H54 (cell line): ENCODE measurements at regions not wholly inside any gene's neighbourhood (a gene's known extent, or its start where the extent isn't known, plus 50 kb on each side); places are given as distances from the start of the nearest gene placed in this dataset.

Experiments used
- DNase-seq: peaks from one replicate; pipeline ENCODE4 v3.0.0; 2011; ENCODE audit warnings: low spot score, mixed read lengths; ENCODE audit not compliant: insufficient read length
- FAIRE-seq: peaks from 3 replicates; lab custom pipeline; 2011; peaks lifted over from hg19 to GRCh38; lab: Jason Lieb, UNC
- POLR2A ChIP-seq: IDR thresholded peaks from 2 replicates; pipeline ENCODE4 v1.6.1; 2011; ENCODE audit warnings: low read depth, mild to moderate bottlenecking, low read length

- no peak for FAIRE-seq
- DNase-seq: no peak
- no peak for TF ChIP-seq POLR2A
These were observed 173.5 kb upstream of the SEMA3A start for GRCh38 chr7:84368122-84368521.

- FAIRE-seq: peak; percentile 41
- DNase-seq: no peak
- TF ChIP-seq POLR2A: no peak
These were observed 170.1 kb upstream of the SEMA3A start for GRCh38 chr7:84364708-84365107.

- DNase-seq (no peak), FAIRE-seq (no peak)
- no peak for TF ChIP-seq POLR2A
These were observed 169.2 kb upstream of the SEMA3A start for GRCh38 chr7:84363741-84364140.

- no peak for FAIRE-seq
- TF ChIP-seq POLR2A: no peak
- no peak for DNase-seq
These were observed 168.2 kb upstream of the SEMA3A start for GRCh38 chr7:84362828-84363227.

GRCh38 chr7:84362360-84362759 lies 167.8 kb upstream of the SEMA3A start:
- DNase-seq (no peak), FAIRE-seq (no peak)
- no peak for TF ChIP-seq POLR2A

- TF ChIP-seq POLR2A: no peak
- DNase-seq (no peak), FAIRE-seq (no peak)
These were observed 160.3 kb upstream of the SEMA3A start for GRCh38 chr7:84354866-84355265.

- DNase-seq (no peak), FAIRE-seq (no peak)
- TF ChIP-seq POLR2A: no peak
These were observed 159.4 kb upstream of the SEMA3A start for GRCh38 chr7:84354030-84354429.

GRCh38 chr7:84339306-84339705 lies 144.7 kb upstream of the SEMA3A start:
- FAIRE-seq (peak; percentile 27), DNase-seq (no peak)
- TF ChIP-seq POLR2A: no peak

- TF ChIP-seq POLR2A: no peak
- FAIRE-seq (peak; percentile 69), DNase-seq (no peak)
These were observed 142.8 kb upstream of the SEMA3A start for GRCh38 chr7:84337429-84337828.

GRCh38 chr7:84336766-84337165 lies 142.2 kb upstream of the SEMA3A start:
- no peak for DNase-seq
- TF ChIP-seq POLR2A: no peak

GRCh38 chr7:84336303-84336702 lies 141.7 kb upstream of the SEMA3A start:
- no peak for TF ChIP-seq POLR2A
- DNase-seq: no peak
- FAIRE-seq: no peak

More at GRCh38 chr7:84336766-84337165, 142.2 kb upstream of the SEMA3A start:
- no peak for FAIRE-seq

GRCh38 chr7:84331616-84332015 lies 137.0 kb upstream of the SEMA3A start:
- FAIRE-seq: no peak

GRCh38 chr7:84328571-84328970 lies 134.0 kb upstream of the SEMA3A start:
- FAIRE-seq (no peak), DNase-seq (no peak)
- TF ChIP-seq POLR2A: no peak

More at GRCh38 chr7:84331616-84332015, 137.0 kb upstream of the SEMA3A start:
- no peak for DNase-seq
- no peak for TF ChIP-seq POLR2A

- DNase-seq (no peak), FAIRE-seq (no peak)
- no peak for TF ChIP-seq POLR2A
These were observed 129.6 kb upstream of the SEMA3A start for GRCh38 chr7:84324136-84324630.

- TF ChIP-seq POLR2A: no peak
- no peak for DNase-seq
- FAIRE-seq: no peak
These were observed 122.9 kb upstream of the SEMA3A start for GRCh38 chr7:84317536-84317935.
